ENCODE measurements at regions not wholly inside any gene's neighbourhood (a gene's known extent, or its start where the extent isn't known, plus 50 kb on each side); places are given as distances from the start of the nearest gene placed in this dataset.
A peak's percentile ranks its signal among the peaks of the same experiment; 100 is the strongest.
"Not testable (repeated sequence)": the region's sequence is repeated elsewhere in the genome, so short reads cannot be mapped to it uniquely, and the experiment has no call there.

GRCh38 chr3:188974856-188975599, 196.7 kb upstream of the TPRG1 start:
- DNase-seq: no peak

GRCh38 chr3:188975600-188976314, 196.0 kb upstream of the TPRG1 start:
- DNase-seq: no peak

GRCh38 chr3:188976407-188976806, 195.4 kb upstream of the TPRG1 start:
- no peak for DNase-seq

- no peak for DNase-seq
These were observed 193.2 kb upstream of the TPRG1 start for GRCh38 chr3:188978421-188979171.

- DNase-seq: no peak
These were observed 192.5 kb upstream of the TPRG1 start for GRCh38 chr3:188979248-188979647.

GRCh38 chr3:188979669-188980310, 192.0 kb upstream of the TPRG1 start:
- no peak for DNase-seq

GRCh38 chr3:188993181-188993580, 178.6 kb upstream of the TPRG1 start:
- no peak for DNase-seq

GRCh38 chr3:189001559-189001958, 170.2 kb upstream of the TPRG1 start:
- no peak for DNase-seq

GRCh38 chr3:189003410-189003809, 168.4 kb upstream of the TPRG1 start:
- DNase-seq: no peak

GRCh38 chr3:189013224-189013888, 158.4 kb upstream of the TPRG1 start:
- DNase-seq: no peak

GRCh38 chr3:189014526-189014925, 157.2 kb upstream of the TPRG1 start:
- DNase-seq: no peak

GRCh38 chr3:189022576-189023466, 148.9 kb upstream of the TPRG1 start:
- DNase-seq: not testable (repeated sequence)

GRCh38 chr3:189025866-189026265, 145.9 kb upstream of the TPRG1 start:
- DNase-seq: no peak

GRCh38 chr3:189027626-189028155, 144.1 kb upstream of the TPRG1 start:
- DNase-seq: no peak

GRCh38 chr3:189038773-189039745, 132.7 kb upstream of the TPRG1 start:
- DNase-seq: peak; percentile 16

- DNase-seq: no peak
These were observed 131.0 kb upstream of the TPRG1 start for GRCh38 chr3:189040656-189041335.

- peak; percentile 80 for DNase-seq
These were observed 130.2 kb upstream of the TPRG1 start for GRCh38 chr3:189041482-189042090.

GRCh38 chr3:189042832-189043231, 128.9 kb upstream of the TPRG1 start:
- no peak for DNase-seq

All from stimulated activated CD4-positive, alpha-beta T cell treated with anti-CD3 and anti-CD28 coated beads, Interleukin-1b, Interleukin-23, amount 100 ng/mL, for 48 hours (primary cell).